HEK293 (cell line): ENCODE measurements at regions not wholly inside any gene's neighbourhood (a gene's known extent, or its start where the extent isn't known, plus 50 kb on each side); places are given as distances from the start of the nearest gene placed in this dataset.

Source experiments
- CTCF ChIA-PET: fragments of 350-600 bp; formaldehyde crosslinking; extraction: SDS; loops from one replicate; lab custom pipeline; 2021; ENCODE audit warnings: antibody characterized with exemption; lab: Yijun Ruan, JAX
- POLR2A ChIA-PET: fragments of 300-600 bp; formaldehyde crosslinking; extraction: SDS; loops from one replicate; lab custom pipeline; 2020; ENCODE audit warnings: antibody characterized with exemption, inconsistent platforms; lab: Yijun Ruan, JAX
- H3K27ac ChIP-seq: fragments of 200-500 bp; sonication (Bioruptor generic); 2 replicates; pipeline ENCODE4 v1.5.1; 2014; ENCODE audit warnings: low read depth, low read length, control low read depth, inconsistent platforms; ENCODE audit errors: extremely low read depth
- H3K36me3 ChIP-seq, 2 experiments: fragments of 200-500 bp in 1 of 2; sonication (Bioruptor generic) in 1 of 2; 1 replicate in 1 of 2; 2 replicates in 1 of 2; pipeline ENCODE4 v1.5.1; 2014 to 2017; ENCODE audit warnings: inconsistent platforms in 2 of 2, low read length in 2 of 2; ENCODE audit not compliant: control insufficient read depth in 2 of 2, insufficient read depth in 1 of 2
- H3K4me1 ChIP-seq: fragments of 200-500 bp; sonication (Bioruptor generic); 2 replicates; pipeline ENCODE4 v1.5.1; 2014; ENCODE audit warnings: mild to moderate bottlenecking, low read length, inconsistent platforms; ENCODE audit not compliant: control insufficient read depth, insufficient read depth
- H3K4me3 ChIP-seq: 2 replicates; pipeline ENCODE4 v1.5.1; 2011; ENCODE audit warnings: low read depth, mild to moderate bottlenecking, control low read depth, low read length, moderate library complexity
- H3K9me3 ChIP-seq: fragments of 200-500 bp; sonication (Bioruptor generic); 2 replicates; pipeline ENCODE4 v1.5.1; 2014; ENCODE audit warnings: low read depth, low read length, inconsistent platforms; ENCODE audit not compliant: control insufficient read depth, insufficient read depth
- KLF16 ChIP-seq: fragments of 450-650 bp; formaldehyde crosslinking; IDR thresholded peaks from 2 replicates; pipeline ENCODE4 v1.5.1; 2017; ENCODE audit warnings: missing biosample characterization, missing genetic modification characterization
- OVOL3 ChIP-seq: fragments of 450-650 bp; formaldehyde crosslinking; IDR thresholded peaks from 2 replicates; pipeline ENCODE4 v1.5.1; 2016; ENCODE audit warnings: missing biosample characterization, missing genetic modification characterization
- SCRT2 ChIP-seq: fragments of 450-650 bp; formaldehyde crosslinking; IDR thresholded peaks from 2 replicates; pipeline ENCODE4 v1.5.1; 2016; ENCODE audit warnings: missing biosample characterization, missing genetic modification characterization
- ZFP69B ChIP-seq: fragments of 450-650 bp; formaldehyde crosslinking; IDR thresholded peaks from 2 replicates; pipeline ENCODE4 v1.5.1; 2016; ENCODE audit warnings: missing biosample characterization, missing genetic modification characterization
- ZIC2 ChIP-seq: fragments of 450-650 bp; formaldehyde crosslinking; IDR thresholded peaks from 2 replicates; pipeline ENCODE4 v1.5.1; 2016; ENCODE audit warnings: missing biosample characterization, missing genetic modification characterization
- ZNF133 ChIP-seq: fragments of 450-650 bp; formaldehyde crosslinking; IDR thresholded peaks from 2 replicates; pipeline ENCODE4 v1.5.1; 2016; ENCODE audit warnings: missing biosample characterization, missing genetic modification characterization
- ZNF157 ChIP-seq: fragments of 450-650 bp; formaldehyde crosslinking; IDR thresholded peaks from 2 replicates; pipeline ENCODE4 v1.5.1; 2016; ENCODE audit warnings: missing biosample characterization, missing genetic modification characterization
- ZNF175 ChIP-seq: fragments of 450-650 bp; formaldehyde crosslinking; IDR thresholded peaks from 2 replicates; pipeline ENCODE4 v1.5.1; 2016; ENCODE audit warnings: missing biosample characterization, missing genetic modification characterization
- ZNF202 ChIP-seq: fragments of 450-650 bp; formaldehyde crosslinking; IDR thresholded peaks from 2 replicates; pipeline ENCODE4 v1.5.1; 2016; ENCODE audit warnings: missing biosample characterization, missing genetic modification characterization, borderline replicate concordance
- ZNF302 ChIP-seq: fragments of 450-650 bp; formaldehyde crosslinking; IDR thresholded peaks from 2 replicates; pipeline ENCODE4 v1.5.1; 2016; ENCODE audit warnings: missing biosample characterization, missing genetic modification characterization, low read depth
- ZNF350 ChIP-seq: fragments of 450-650 bp; formaldehyde crosslinking; IDR thresholded peaks from 2 replicates; pipeline ENCODE4 v1.5.0; 2017; ENCODE audit warnings: missing biosample characterization, mild to moderate bottlenecking, missing genetic modification characterization
- ZNF394 ChIP-seq: fragments of 450-650 bp; formaldehyde crosslinking; IDR thresholded peaks from 2 replicates; pipeline ENCODE4 v1.5.1; 2016; ENCODE audit warnings: missing biosample characterization, missing genetic modification characterization, mild to moderate bottlenecking, moderate library complexity, borderline replicate concordance
- ZNF404 ChIP-seq: fragments of 450-650 bp; formaldehyde crosslinking; IDR thresholded peaks from 2 replicates; pipeline ENCODE4 v1.5.1; 2017; ENCODE audit warnings: missing biosample characterization, missing genetic modification characterization
- ZNF473 ChIP-seq: fragments of 450-650 bp; formaldehyde crosslinking; IDR thresholded peaks from 2 replicates; pipeline ENCODE4 v1.5.1; 2017; ENCODE audit warnings: missing biosample characterization, missing genetic modification characterization
- ZNF48 ChIP-seq: fragments of 450-650 bp; formaldehyde crosslinking; IDR thresholded peaks from 2 replicates; pipeline ENCODE4 v1.5.1; 2016; ENCODE audit warnings: missing biosample characterization, missing genetic modification characterization
- ZNF561 ChIP-seq: fragments of 450-650 bp; IDR thresholded peaks from 2 replicates; pipeline ENCODE4 v1.5.1; 2018; ENCODE audit warnings: missing biosample characterization, missing genetic modification characterization, borderline replicate concordance
- ZNF660 ChIP-seq: fragments of 450-650 bp; IDR thresholded peaks from 2 replicates; pipeline ENCODE4 v1.5.1; 2018; ENCODE audit warnings: missing biosample characterization, mild to moderate bottlenecking, missing genetic modification characterization
- ZNF701 ChIP-seq: fragments of 450-650 bp; formaldehyde crosslinking; IDR thresholded peaks from 2 replicates; pipeline ENCODE4 v1.5.1; 2016; ENCODE audit warnings: missing biosample characterization, missing genetic modification characterization
- ZNF768 ChIP-seq: fragments of 450-650 bp; formaldehyde crosslinking; IDR thresholded peaks from 2 replicates; pipeline ENCODE4 v1.5.1; 2018; ENCODE audit warnings: missing biosample characterization, mild to moderate bottlenecking, missing genetic modification characterization
- ZNF777 ChIP-seq: fragments of 450-650 bp; formaldehyde crosslinking; IDR thresholded peaks from 2 replicates; pipeline ENCODE4 v1.5.1; 2017; ENCODE audit warnings: missing biosample characterization, missing genetic modification characterization, borderline replicate concordance
- ZNF792 ChIP-seq: fragments of 450-650 bp; formaldehyde crosslinking; IDR thresholded peaks from 2 replicates; pipeline ENCODE4 v1.5.1; 2016; ENCODE audit warnings: missing biosample characterization, missing genetic modification characterization
- TF ChIP-seq, protein P1 (sequence below): fragments of 450-650 bp; formaldehyde crosslinking; IDR thresholded peaks from 2 replicates; pipeline ENCODE4 v1.5.1; 2016; ENCODE audit warnings: missing biosample characterization, missing genetic modification characterization, low read depth
- TF ChIP-seq, protein P2 (sequence below): fragments of 450-650 bp; formaldehyde crosslinking; IDR thresholded peaks from 2 replicates; pipeline ENCODE4 v1.5.1; 2016; ENCODE audit warnings: missing biosample characterization, missing genetic modification characterization
- TF ChIP-seq, protein P3 (sequence below): fragments of 450-650 bp; formaldehyde crosslinking; IDR thresholded peaks from 2 replicates; pipeline ENCODE4 v1.5.1; 2016; ENCODE audit warnings: missing biosample characterization, missing genetic modification characterization
- TF ChIP-seq, protein P4 (sequence below): fragments of 450-650 bp; formaldehyde crosslinking; optimal IDR thresholded peaks from 2 replicates; pipeline ENCODE3; 2016; ENCODE audit warnings: missing biosample characterization, mild to moderate bottlenecking, missing genetic modification characterization
- TF ChIP-seq, protein P5 (sequence below): fragments of 450-650 bp; formaldehyde crosslinking; IDR thresholded peaks from 2 replicates; pipeline ENCODE4 v1.5.1; 2016; ENCODE audit warnings: missing biosample characterization, missing genetic modification characterization
- TF ChIP-seq, protein P6 (sequence below): fragments of 450-650 bp; formaldehyde crosslinking; IDR thresholded peaks from 2 replicates; pipeline ENCODE4 v1.5.1; 2016; ENCODE audit warnings: missing biosample characterization, missing genetic modification characterization

DNA sequence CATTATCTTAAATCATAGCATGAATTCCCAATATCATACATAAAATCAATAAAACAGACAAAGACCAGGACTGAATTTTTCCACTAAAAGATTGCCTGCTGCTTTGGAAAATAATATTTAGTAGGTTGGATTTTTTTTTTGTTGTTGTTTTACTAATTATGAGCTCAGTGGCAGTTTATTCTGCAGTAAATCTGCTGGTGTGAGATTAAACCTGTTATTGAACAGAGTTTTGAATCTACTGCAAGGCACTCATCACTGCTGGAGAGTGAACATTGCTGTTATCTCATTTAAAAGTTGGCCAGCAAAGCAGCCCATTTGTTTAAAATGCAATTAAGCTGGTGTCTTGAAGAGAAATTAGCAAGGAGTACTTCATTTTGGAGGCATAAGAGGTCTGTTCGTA, 986.1 kb downstream of the ADGRL2 start:
- H3K9me3 ChIP-seq: no peaks in the 10 kb centered on the region
- no peaks in the 10 kb centered on the region for H3K36me3 ChIP-seq
- TF ChIP-seq ZNF302 (tag by site-specific recombination): no peak
- no peak for TF ChIP-seq ZNF350 (tag by site-specific recombination)
- no peak for TF ChIP-seq ZNF404 (tag by site-specific recombination)
- TF ChIP-seq ZNF394 (tag by site-specific recombination): no peak
- TF ChIP-seq, protein P1, sequence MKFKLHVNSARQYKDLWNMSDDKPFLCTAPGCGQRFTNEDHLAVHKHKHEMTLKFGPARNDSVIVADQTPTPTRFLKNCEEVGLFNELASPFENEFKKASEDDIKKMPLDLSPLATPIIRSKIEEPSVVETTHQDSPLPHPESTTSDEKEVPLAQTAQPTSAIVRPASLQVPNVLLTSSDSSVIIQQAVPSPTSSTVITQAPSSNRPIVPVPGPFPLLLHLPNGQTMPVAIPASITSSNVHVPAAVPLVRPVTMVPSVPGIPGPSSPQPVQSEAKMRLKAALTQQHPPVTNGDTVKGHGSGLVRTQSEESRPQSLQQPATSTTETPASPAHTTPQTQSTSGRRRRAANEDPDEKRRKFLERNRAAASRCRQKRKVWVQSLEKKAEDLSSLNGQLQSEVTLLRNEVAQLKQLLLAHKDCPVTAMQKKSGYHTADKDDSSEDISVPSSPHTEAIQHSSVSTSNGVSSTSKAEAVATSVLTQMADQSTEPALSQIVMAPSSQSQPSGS: no peak
- no peak for TF ChIP-seq ZNF561 (tag by site-specific recombination)
- no peak for TF ChIP-seq ZNF133 (tag by site-specific recombination)
- TF ChIP-seq, protein P2, sequence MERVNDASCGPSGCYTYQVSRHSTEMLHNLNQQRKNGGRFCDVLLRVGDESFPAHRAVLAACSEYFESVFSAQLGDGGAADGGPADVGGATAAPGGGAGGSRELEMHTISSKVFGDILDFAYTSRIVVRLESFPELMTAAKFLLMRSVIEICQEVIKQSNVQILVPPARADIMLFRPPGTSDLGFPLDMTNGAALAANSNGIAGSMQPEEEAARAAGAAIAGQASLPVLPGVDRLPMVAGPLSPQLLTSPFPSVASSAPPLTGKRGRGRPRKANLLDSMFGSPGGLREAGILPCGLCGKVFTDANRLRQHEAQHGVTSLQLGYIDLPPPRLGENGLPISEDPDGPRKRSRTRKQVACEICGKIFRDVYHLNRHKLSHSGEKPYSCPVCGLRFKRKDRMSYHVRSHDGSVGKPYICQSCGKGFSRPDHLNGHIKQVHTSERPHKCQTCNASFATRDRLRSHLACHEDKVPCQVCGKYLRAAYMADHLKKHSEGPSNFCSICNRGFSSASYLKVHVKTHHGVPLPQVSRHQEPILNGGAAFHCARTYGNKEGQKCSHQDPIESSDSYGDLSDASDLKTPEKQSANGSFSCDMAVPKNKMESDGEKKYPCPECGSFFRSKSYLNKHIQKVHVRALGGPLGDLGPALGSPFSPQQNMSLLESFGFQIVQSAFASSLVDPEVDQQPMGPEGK (tag by site-specific recombination): no peak
- TF ChIP-seq ZNF660 (tag by site-specific recombination): no peak
- no peak for TF ChIP-seq SCRT2
- TF ChIP-seq, protein P3, sequence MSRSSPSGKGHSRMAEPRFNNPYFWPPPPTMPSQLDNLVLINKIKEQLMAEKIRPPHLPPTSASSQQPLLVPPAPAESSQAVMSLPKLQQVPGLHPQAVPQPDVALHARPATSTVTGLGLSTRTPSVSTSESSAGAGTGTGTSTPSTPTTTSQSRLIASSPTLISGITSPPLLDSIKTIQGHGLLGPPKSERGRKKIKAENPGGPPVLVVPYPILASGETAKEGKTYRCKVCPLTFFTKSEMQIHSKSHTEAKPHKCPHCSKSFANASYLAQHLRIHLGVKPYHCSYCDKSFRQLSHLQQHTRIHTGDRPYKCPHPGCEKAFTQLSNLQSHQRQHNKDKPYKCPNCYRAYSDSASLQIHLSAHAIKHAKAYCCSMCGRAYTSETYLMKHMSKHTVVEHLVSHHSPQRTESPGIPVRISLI (tag by site-specific recombination): no peak
- CTCF ChIA-PET: interaction anchor here (0.6 to 1.5 kb wide), 2 partner anchors 12 to 558 kb away, joined by 3 read pairs; no protein-coding TSS in a partner anchor
- no peaks in the 10 kb centered on the region for H3K4me1 ChIP-seq
- H3K4me3 ChIP-seq: no peak overlapping the region
- H3K27ac ChIP-seq: no peak overlapping the region
- POLR2A ChIA-PET: no interaction called here

DNA sequence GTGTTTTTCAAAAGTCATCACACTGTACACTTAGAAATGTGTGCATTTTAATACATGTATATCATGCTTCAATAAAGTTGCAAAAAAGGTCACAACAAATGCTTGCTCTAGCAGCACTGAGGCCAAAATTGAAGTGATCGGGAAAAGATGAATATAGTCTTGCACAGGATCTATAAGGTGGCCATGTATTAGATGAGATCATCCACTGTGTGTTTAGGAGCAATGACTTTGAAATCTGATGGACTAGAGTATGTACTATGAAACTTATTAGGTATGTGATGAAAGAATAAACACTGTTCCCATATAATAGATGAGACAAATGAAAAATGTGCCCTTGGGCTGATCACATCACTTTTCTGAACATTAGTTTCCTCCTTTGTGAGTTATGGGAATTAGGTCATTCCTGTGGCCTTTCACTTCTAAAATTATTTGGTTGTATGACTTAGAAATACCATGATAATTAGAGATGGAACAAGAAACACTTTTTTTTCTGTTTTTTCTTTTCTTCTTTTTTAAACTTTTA, 984.6 kb downstream of the ADGRL2 start:
- Histone ChIP-seq H3K4me3 (no peak overlapping the region), H3K36me3 (no peaks in the 10 kb centered on the region), H3K4me1 (no peaks in the 10 kb centered on the region), H3K27ac (no peak overlapping the region), H3K9me3 (no peaks in the 10 kb centered on the region)
- CTCF ChIA-PET: no interaction called here
- TF ChIP-seq ZNF473 (tag by site-specific recombination) (no peak), ZNF701 (tag by site-specific recombination) (no peak), ZNF777 (tag by site-specific recombination) (no peak), ZNF561 (tag by site-specific recombination) (no peak), ZNF157 (no peak), OVOL3 (no peak), ZNF792 (tag by site-specific recombination) (no peak), ZNF768 (tag by site-specific recombination) (no peak), KLF16 (no peak), ZNF202 (tag by site-specific recombination) (no peak), ZFP69B (tag by site-specific recombination) (no peak), ZNF175 (tag by site-specific recombination) (no peak), ZIC2 (tag by site-specific recombination) (no peak), ZNF48 (tag by site-specific recombination) (no peak)
- TF ChIP-seq, protein P4, sequence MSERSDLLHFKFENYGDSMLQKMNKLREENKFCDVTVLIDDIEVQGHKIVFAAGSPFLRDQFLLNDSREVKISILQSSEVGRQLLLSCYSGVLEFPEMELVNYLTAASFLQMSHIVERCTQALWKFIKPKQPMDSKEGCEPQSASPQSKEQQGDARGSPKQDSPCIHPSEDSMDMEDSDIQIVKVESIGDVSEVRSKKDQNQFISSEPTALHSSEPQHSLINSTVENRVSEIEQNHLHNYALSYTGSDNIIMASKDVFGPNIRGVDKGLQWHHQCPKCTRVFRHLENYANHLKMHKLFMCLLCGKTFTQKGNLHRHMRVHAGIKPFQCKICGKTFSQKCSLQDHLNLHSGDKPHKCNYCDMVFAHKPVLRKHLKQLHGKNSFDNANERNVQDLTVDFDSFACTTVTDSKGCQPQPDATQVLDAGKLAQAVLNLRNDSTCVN (tag by site-specific recombination): no peak
- TF ChIP-seq, protein P5, sequence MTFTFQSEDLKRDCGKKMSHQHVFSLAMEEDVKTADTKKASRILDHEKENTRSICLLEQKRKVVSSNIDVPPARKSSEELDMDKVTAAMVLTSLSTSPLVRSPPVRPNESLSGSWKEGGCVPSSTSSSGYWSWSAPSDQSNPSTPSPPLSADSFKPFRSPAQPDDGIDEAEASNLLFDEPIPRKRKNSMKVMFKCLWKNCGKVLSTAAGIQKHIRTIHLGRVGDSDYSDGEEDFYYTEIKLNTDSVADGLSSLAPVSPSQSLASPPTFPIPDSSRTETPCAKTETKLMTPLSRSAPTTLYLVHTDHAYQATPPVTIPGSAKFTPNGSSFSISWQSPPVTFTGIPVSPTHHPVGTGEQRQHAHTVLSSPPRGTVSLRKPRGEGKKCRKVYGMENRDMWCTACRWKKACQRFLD: no peak
- TF ChIP-seq, protein P6, sequence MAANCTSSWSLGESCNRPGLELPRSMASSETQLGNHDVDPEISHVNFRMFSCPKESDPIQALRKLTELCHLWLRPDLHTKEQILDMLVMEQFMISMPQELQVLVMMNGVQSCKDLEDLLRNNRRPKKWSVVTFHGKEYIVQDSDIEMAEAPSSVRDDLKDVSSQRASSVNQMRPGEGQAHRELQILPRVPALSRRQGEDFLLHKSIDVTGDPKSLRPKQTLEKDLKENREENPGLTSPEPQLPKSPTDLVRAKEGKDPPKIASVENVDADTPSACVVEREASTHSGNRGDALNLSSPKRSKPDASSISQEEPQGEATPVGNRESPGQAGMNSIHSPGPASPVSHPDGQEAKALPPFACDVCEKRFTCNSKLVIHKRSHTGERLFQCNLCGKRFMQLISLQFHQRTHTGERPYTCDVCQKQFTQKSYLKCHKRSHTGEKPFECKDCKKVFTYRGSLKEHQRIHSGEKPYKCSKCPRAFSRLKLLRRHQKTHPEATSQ (tag by site-specific recombination): no peak
- POLR2A ChIA-PET: no interaction called here
